RWPE2 (cell line): ENCODE measurements at regions not wholly inside any gene's neighbourhood (a gene's known extent, or its start where the extent isn't known, plus 50 kb on each side); places are given as distances from the start of the nearest gene placed in this dataset.

Source experiments
- ATAC-seq: fragments of 200-7000 bp; cut with Tn5 transposase; 3 replicates; pipeline ENCODE4 v1.9.1; 2021; ENCODE audit warnings: low read depth
- DNase-seq: peaks from one replicate; pipeline ENCODE4 v3.0.0-alpha.2; 2020; ENCODE audit warnings: low spot score
- H3K27ac ChIP-seq: fragments of 450-650 bp; 2 replicates; pipeline ENCODE4 v1.5.1; 2017; ENCODE audit warnings: mild to moderate bottlenecking; ENCODE audit not compliant: poor library complexity, severe bottlenecking
- H3K27me3 ChIP-seq: fragments of 250-450 bp; sonication (Bioruptor Pico); 2 replicates; pipeline ENCODE4 v1.5.1; 2021; ENCODE audit warnings: mild to moderate bottlenecking, moderate library complexity; ENCODE audit not compliant: insufficient read depth, poor library complexity, severe bottlenecking
- H3K36me3 ChIP-seq: fragments of 250-450 bp; sonication (Bioruptor Pico); 2 replicates; pipeline ENCODE4 v1.5.1; 2020; ENCODE audit warnings: low read depth, mild to moderate bottlenecking, moderate library complexity
- H3K4me1 ChIP-seq: fragments of 250-450 bp; sonication (Bioruptor Pico); 2 replicates; pipeline ENCODE4 v1.5.1; 2021; ENCODE audit warnings: mild to moderate bottlenecking, moderate library complexity; ENCODE audit not compliant: insufficient read depth, poor library complexity, severe bottlenecking
- H3K4me3 ChIP-seq: fragments of 250-450 bp; sonication (Bioruptor Pico); 2 replicates; pipeline ENCODE4 v1.5.1; 2021; ENCODE audit warnings: mild to moderate bottlenecking, moderate library complexity; ENCODE audit not compliant: severe bottlenecking
- H3K9me3 ChIP-seq: fragments of 250-450 bp; sonication (Bioruptor Pico); 2 replicates; pipeline ENCODE4 v1.5.1; 2021; ENCODE audit warnings: mild to moderate bottlenecking, moderate library complexity; ENCODE audit not compliant: severe bottlenecking
- CTCF ChIP-seq: fragments of 450-650 bp; IDR thresholded peaks from one replicate; pipeline ENCODE4 v1.5.1; 2017; ENCODE audit warnings: mild to moderate bottlenecking, moderate library complexity; ENCODE audit not compliant: poor library complexity, severe bottlenecking

DNA sequence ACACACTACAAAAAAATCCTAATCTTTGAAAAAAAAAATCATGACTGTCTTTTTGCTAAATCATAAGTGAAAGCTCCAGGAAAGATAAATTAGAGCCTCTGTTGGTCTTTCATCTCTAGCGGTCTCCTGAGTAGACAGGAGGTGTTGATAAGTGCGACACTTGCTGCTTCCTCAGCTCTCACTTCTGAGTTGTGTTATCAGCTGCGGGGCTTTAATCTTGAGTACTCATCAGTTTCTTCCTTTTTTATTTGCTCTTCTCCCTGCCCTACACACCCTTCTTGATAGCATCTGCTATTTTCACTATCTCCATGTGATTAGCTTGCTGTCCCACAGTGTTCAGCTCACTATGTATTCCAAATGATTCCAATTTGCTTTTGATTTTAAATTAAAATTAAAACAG is 1449.2 kb downstream of the C4orf33 start:
- DNase-seq (no peak), ATAC-seq (no peak)
- Histone ChIP-seq H3K4me3 (no peak overlapping the region), H3K27me3 (peaks cover 2% of the 10 kb centered on the region), H3K9me3 (no peaks in the 10 kb centered on the region), H3K4me1 (no peaks in the 10 kb centered on the region), H3K36me3 (no peaks in the 10 kb centered on the region), H3K27ac (no peak overlapping the region)
- no peak for TF ChIP-seq CTCF

DNA sequence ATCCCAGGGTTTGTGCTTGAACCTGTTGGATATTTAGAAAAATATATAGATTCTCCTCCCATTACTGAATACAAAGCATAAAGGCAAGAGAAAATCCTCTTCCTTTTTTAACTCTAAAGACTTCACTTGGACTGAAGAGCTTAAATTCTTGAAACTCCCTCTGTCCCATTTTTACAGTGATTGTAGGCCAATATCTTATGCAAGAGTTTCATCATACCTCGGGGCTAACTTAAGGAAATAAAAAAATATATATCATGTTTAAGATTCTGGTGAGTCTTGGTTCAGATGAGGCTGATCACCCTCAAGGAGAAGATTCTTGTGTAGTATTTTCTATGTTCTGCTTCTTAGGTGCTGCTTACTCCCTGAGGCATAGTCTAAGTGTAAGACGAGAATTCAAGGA is 1449.6 kb downstream of the C4orf33 start:
- TF ChIP-seq CTCF, result no peak
- Histone ChIP-seq H3K9me3 (no peaks in the 10 kb centered on the region), H3K27ac (no peak overlapping the region), H3K27me3 (peaks cover 2% of the 10 kb centered on the region), H3K36me3 (no peaks in the 10 kb centered on the region), H3K4me1 (no peaks in the 10 kb centered on the region), H3K4me3 (no peak overlapping the region)
- ATAC-seq (no peak), DNase-seq (no peak)

DNA sequence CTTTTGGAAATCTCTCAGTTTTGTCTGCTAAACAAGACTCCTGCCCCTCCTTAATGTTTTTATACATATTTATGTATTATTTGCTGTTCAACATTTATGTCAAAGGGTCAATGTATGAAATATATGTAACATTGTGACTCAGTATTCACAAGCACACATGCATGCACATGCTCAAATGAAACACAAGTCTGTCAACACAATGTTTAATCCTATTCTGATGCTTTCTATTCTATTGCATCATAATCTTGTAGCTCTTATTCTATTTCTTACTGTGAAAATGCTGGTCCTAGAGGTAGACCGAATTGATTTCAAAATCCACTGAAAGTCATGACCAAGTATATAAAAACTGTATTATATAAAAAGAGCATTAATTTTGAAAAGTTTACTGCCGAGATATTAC is 1463.3 kb downstream of the C4orf33 start:
- ATAC-seq (no peak), DNase-seq (no peak)
- no peaks in the 10 kb centered on the region for H3K36me3 ChIP-seq
- H3K9me3 ChIP-seq, result no peaks in the 10 kb centered on the region
- H3K27ac ChIP-seq, result no peak overlapping the region
- no peak for TF ChIP-seq CTCF
- H3K4me3 ChIP-seq, result no peak overlapping the region
- H3K27me3 ChIP-seq, result no peaks in the 10 kb centered on the region
- no peaks in the 10 kb centered on the region for H3K4me1 ChIP-seq

DNA sequence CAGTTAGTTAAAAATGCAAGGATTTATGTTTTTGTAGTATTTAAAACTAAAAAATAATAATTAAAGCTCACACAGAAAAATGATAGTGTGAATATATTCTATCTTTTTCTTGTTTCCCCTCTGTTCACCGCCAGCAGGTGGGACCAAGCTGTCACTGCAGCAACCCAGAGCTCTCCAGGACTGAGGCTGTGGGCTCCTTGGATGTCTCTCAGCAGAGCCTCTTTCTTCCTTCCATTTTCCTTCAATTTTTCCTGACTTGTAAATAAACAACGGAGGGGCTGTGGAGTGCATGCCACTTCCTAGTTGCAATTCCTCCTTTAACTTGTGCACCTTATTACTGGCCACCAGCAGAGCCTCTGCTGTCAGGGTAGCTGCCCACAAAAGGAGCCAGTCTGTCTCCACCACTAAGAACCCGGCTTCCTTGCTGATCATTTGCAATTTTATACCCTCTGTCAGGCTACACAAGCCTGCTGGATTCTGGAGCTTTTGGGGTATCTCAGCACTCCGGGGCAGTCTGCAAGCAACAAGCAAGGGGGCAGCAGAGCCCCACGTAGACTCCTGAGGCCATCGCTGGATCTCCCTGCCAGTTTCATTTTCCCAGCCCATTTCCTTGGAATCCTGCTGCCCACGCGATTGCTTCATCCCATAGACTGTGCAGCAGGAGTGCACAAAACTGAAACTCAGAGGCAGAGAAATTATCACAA is 1467.4 kb downstream of the C4orf33 start:
- ATAC-seq (peak; percentile 93), DNase-seq (peak; percentile 55)
- Histone ChIP-seq H3K36me3 (no peaks in the 10 kb centered on the region), H3K27me3 (no peaks in the 10 kb centered on the region), H3K27ac (no peak overlapping the region), H3K4me1 (no peaks in the 10 kb centered on the region), H3K4me3 (peak overlapping the region; percentile 14), H3K9me3 (no peaks in the 10 kb centered on the region)
- peak; percentile 72 for TF ChIP-seq CTCF

GRCh38 chr4:130563889-130564418 is 1468.0 kb downstream of the C4orf33 start:
- Histone ChIP-seq H3K27ac (no peak overlapping the region), H3K36me3 (no peaks in the 10 kb centered on the region), H3K4me1 (no peaks in the 10 kb centered on the region), H3K9me3 (no peaks in the 10 kb centered on the region), H3K4me3 (peak overlapping the region; percentile 14), H3K27me3 (no peaks in the 10 kb centered on the region)
- peak; percentile 48 for TF ChIP-seq CTCF
- peak; percentile 46; the same call in 2 of the 3 replicates for ATAC-seq
- DNase-seq, result no peak
